ENCODE measurements at regions not wholly inside any gene's neighbourhood (a gene's known extent, or its start where the extent isn't known, plus 50 kb on each side); places are given as distances from the start of the nearest gene placed in this dataset.

DNA sequence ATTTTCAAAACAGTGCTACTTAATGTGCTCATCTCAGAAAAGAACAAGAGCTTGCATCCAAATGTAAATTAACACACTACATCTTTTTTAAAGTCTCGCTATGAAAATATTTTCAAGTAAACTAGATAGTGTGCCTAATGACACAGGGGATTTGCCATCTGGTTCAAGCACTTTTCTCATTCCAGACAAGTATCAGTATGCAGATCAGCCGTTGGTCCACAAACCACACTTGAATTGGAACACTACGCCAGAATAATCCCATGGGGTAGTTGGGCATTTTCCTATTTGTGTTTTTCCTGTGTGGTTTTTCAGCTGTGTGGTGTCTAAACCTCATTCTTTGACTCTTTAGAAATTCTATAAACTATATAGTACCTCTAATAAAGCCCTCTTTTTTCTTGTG, 256.2 kb downstream of the EPHA7 start:
- Histone ChIP-seq H3K4me2 (replicated peaks; ENCODE audit: extremely low read depth, low read length, poor library complexity, severe bottlenecking) (no peak overlapping the region), H3K27ac (ENCODE audit: low read depth in 1 of 2, low read length in 2 of 2) (no peak overlapping the region), H3K79me2 (ENCODE audit: insufficient read depth, low read length) (no peaks in the 10 kb centered on the region), H3K4me1 (ENCODE audit: control insufficient read depth in 1 of 2, insufficient read depth in 2 of 2, low read length in 2 of 2) (no peaks in the 10 kb centered on the region), H3K27me3 (ENCODE audit: control insufficient read depth in 2 of 2, insufficient read depth in 2 of 2, low read length in 2 of 2) (no peaks in the 10 kb centered on the region), H3K9me3 (replicated peaks in 1 of 2; ENCODE audit: control insufficient read depth in 1 of 2, insufficient read depth in 1 of 2, low read length in 2 of 2) (no peaks in the 10 kb centered on the region), H3K9ac (ENCODE audit: insufficient read depth, low read length, poor library complexity, severe bottlenecking) (no peak overlapping the region), H3K4me3 (replicated peaks in 1 of 3; ENCODE audit: low read depth in 2 of 3, low read length in 3 of 3) (no peak overlapping the region), H3K36me3 (replicated peaks in 1 of 2; ENCODE audit: control insufficient read depth in 1 of 2, insufficient read depth in 2 of 2, low read length in 2 of 2) (no peaks in the 10 kb centered on the region), H2AFZ (ENCODE audit: insufficient read depth, low read depth, low read length, poor library complexity, severe bottlenecking) (no peak overlapping the region), H4K20me1 (ENCODE audit: insufficient read depth, low read length) (no peaks in the 10 kb centered on the region)
- no peaks in the 10 kb centered on the region for H3K36me3 Mint-ChIP-seq
- no peak for DNase-seq
- H3K27ac Mint-ChIP-seq: no peak overlapping the region
- TF ChIP-seq, protein P1, sequence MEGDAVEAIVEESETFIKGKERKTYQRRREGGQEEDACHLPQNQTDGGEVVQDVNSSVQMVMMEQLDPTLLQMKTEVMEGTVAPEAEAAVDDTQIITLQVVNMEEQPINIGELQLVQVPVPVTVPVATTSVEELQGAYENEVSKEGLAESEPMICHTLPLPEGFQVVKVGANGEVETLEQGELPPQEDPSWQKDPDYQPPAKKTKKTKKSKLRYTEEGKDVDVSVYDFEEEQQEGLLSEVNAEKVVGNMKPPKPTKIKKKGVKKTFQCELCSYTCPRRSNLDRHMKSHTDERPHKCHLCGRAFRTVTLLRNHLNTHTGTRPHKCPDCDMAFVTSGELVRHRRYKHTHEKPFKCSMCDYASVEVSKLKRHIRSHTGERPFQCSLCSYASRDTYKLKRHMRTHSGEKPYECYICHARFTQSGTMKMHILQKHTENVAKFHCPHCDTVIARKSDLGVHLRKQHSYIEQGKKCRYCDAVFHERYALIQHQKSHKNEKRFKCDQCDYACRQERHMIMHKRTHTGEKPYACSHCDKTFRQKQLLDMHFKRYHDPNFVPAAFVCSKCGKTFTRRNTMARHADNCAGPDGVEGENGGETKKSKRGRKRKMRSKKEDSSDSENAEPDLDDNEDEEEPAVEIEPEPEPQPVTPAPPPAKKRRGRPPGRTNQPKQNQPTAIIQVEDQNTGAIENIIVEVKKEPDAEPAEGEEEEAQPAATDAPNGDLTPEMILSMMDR (IDR thresholded peaks at IDR 0.05): no peak
- H3K4me1 Mint-ChIP-seq: no peaks in the 10 kb centered on the region
- no peak overlapping the region for H3K4me3 Mint-ChIP-seq
- WGBS (ENCODE audit: insufficient coverage): no CpG with 5 or more reads among the region's 3 CpGs
- no peaks in the 10 kb centered on the region for H3K9me3 Mint-ChIP-seq
- intact Hi-C loops (cut with micrococcal nuclease): no loop called here
- no peaks in the 10 kb centered on the region for H3K27me3 Mint-ChIP-seq (ENCODE audit: low read depth in 3 of 3)

DNA sequence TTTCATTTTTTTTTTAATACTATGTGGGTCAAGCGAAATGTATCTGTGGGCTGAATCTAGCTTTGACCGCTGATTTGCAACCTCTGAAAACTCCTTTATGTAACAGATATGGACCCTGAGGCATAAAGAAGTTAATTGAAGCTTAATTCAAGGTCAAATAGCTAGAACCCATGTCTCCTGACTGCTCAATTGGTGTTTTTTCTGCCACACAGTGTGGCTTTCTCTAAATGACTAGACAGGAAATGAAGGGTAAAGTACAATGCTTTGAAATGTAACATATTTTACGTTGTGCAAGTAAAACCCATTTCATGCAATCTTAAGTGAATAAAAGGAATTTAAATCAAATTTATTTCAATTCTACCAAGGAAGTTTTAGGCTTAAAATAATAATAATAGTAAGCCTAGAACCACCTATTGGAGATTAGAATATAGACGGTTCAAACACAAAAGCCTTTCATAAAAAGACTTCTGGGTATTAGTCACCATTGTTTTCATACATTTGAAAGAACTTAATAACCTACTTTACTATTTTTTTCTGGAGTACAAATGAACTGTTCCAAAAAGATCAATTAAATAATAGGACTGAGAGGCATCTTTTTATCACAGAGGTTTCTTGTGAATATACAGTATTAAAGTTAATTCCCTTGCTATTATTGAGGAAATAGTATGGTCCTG, 279.8 kb downstream of the EPHA7 start:
- no peaks in the 10 kb centered on the region for H4K20me1 ChIP-seq (ENCODE audit: insufficient read depth, low read length)
- H2AFZ ChIP-seq (ENCODE audit: insufficient read depth, low read depth, low read length, poor library complexity, severe bottlenecking): no peak overlapping the region
- DNase-seq: no peak
- Mint-ChIP-seq H3K9me3 (peaks cover 0 to 1% (median 0%) of the 10 kb centered on the region in 7 donors), H3K4me1 (no peaks in the 10 kb centered on the region), H3K27ac (no peak overlapping the region), H3K36me3 (no peaks in the 10 kb centered on the region), H3K4me3 (no peak overlapping the region), H3K27me3 (ENCODE audit: low read depth in 3 of 3) (no peaks in the 10 kb centered on the region)
- H3K4me3 ChIP-seq (replicated peaks in 1 of 3; ENCODE audit: low read depth in 2 of 3, low read length in 3 of 3): no peak overlapping the region
- no CpG with 5 or more reads among the region's 4 CpGs for WGBS (ENCODE audit: insufficient coverage)
- no peaks in the 10 kb centered on the region for H3K4me1 ChIP-seq (ENCODE audit: control insufficient read depth in 1 of 2, insufficient read depth in 2 of 2, low read length in 2 of 2)
- H3K27ac ChIP-seq (ENCODE audit: low read depth in 1 of 2, low read length in 2 of 2): no peak overlapping the region
- H3K27me3 ChIP-seq (ENCODE audit: control insufficient read depth in 2 of 2, insufficient read depth in 2 of 2, low read length in 2 of 2): no peaks in the 10 kb centered on the region
- intact Hi-C loops (cut with micrococcal nuclease): no loop called here
- H3K4me2 ChIP-seq (replicated peaks; ENCODE audit: extremely low read depth, low read length, poor library complexity, severe bottlenecking): no peak overlapping the region
- H3K79me2 ChIP-seq (ENCODE audit: insufficient read depth, low read length): no peaks in the 10 kb centered on the region
- no peaks in the 10 kb centered on the region for H3K36me3 ChIP-seq (replicated peaks in 1 of 2; ENCODE audit: control insufficient read depth in 1 of 2, insufficient read depth in 2 of 2, low read length in 2 of 2)
- H3K9ac ChIP-seq (ENCODE audit: insufficient read depth, low read length, poor library complexity, severe bottlenecking): no peak overlapping the region
- H3K9me3 ChIP-seq (replicated peaks in 1 of 2; ENCODE audit: control insufficient read depth in 1 of 2, insufficient read depth in 1 of 2, low read length in 2 of 2): no peaks in the 10 kb centered on the region
- TF ChIP-seq, protein P1 (IDR thresholded peaks at IDR 0.05): no peak
